ENCODE measurements at regions not wholly inside any gene's neighbourhood (a gene's known extent, or its start where the extent isn't known, plus 50 kb on each side); places are given as distances from the start of the nearest gene placed in this dataset.
"Not testable (repeated sequence)": the region's sequence is repeated elsewhere in the genome, so short reads cannot be mapped to it uniquely, and the experiment has no call there.

- no peak for DNase-seq (ENCODE audit: low spot score)
Observed at GRCh38 chr5:163569284-163569683, 63.9 kb downstream of the MAT2B start.

- DNase-seq (ENCODE audit: low spot score), result no peak
Observed at GRCh38 chr5:163571744-163572143, 66.3 kb downstream of the MAT2B start.

- DNase-seq (ENCODE audit: low spot score), result no peak
Observed at GRCh38 chr5:163574472-163575440, 69.3 kb downstream of the MAT2B start.

GRCh38 chr5:163578652-163579051 is 73.2 kb downstream of the MAT2B start:
- no peak for DNase-seq (ENCODE audit: low spot score)

- no peak for DNase-seq (ENCODE audit: low spot score)
Observed at GRCh38 chr5:163579729-163580128, 74.3 kb downstream of the MAT2B start.

GRCh38 chr5:163580516-163580915 is 75.1 kb downstream of the MAT2B start:
- DNase-seq (ENCODE audit: low spot score), result no peak

- not testable (repeated sequence) for DNase-seq (ENCODE audit: low spot score)
Observed at GRCh38 chr5:163583491-163584153, 78.2 kb downstream of the MAT2B start.

- DNase-seq (ENCODE audit: low spot score), result no peak
Observed at GRCh38 chr5:163585206-163585605, 79.8 kb downstream of the MAT2B start.

GRCh38 chr5:163586531-163586956 is 81.1 kb downstream of the MAT2B start:
- no peak for DNase-seq (ENCODE audit: low spot score)

GRCh38 chr5:163594951-163595350 is 89.5 kb downstream of the MAT2B start:
- DNase-seq (ENCODE audit: low spot score), result no peak

GRCh38 chr5:163595932-163596607 is 90.7 kb downstream of the MAT2B start:
- no peak for DNase-seq (ENCODE audit: low spot score)

- DNase-seq (ENCODE audit: low spot score), result no peak
Observed at GRCh38 chr5:163596608-163597315, 91.3 kb downstream of the MAT2B start.

GRCh38 chr5:163604013-163604412 is 98.6 kb downstream of the MAT2B start:
- no peak for DNase-seq (ENCODE audit: low spot score)

- no peak for DNase-seq (ENCODE audit: low spot score)
Observed at GRCh38 chr5:163607256-163607655, 101.8 kb downstream of the MAT2B start.

- no peak for DNase-seq (ENCODE audit: low spot score)
Observed at GRCh38 chr5:163608621-163609020, 103.2 kb downstream of the MAT2B start.

GRCh38 chr5:163609910-163610309 is 104.5 kb downstream of the MAT2B start:
- DNase-seq (ENCODE audit: low spot score), result no peak

GRCh38 chr5:163612358-163613149 is 107.1 kb downstream of the MAT2B start:
- no peak for DNase-seq (ENCODE audit: low spot score)

- no peak for DNase-seq (ENCODE audit: low spot score)
Observed at GRCh38 chr5:163613150-163613442, 107.7 kb downstream of the MAT2B start.

GRCh38 chr5:163614787-163615186 is 109.4 kb downstream of the MAT2B start:
- DNase-seq (ENCODE audit: low spot score), result no peak

- DNase-seq (ENCODE audit: low spot score), result no peak
Observed at GRCh38 chr5:163619273-163619934, 114.0 kb downstream of the MAT2B start.

- no peak for DNase-seq (ENCODE audit: low spot score)
Observed at GRCh38 chr5:163619951-163620350, 114.5 kb downstream of the MAT2B start.

Data from CD4-positive, alpha-beta T cell treated with Interleukin-2 at 100 ng/mL for 4 hours (primary cell).